Endothelial cell (in vitro differentiated cells): ENCODE measurements at regions not wholly inside any gene's neighbourhood (a gene's known extent, or its start where the extent isn't known, plus 50 kb on each side); places are given as distances from the start of the nearest gene placed in this dataset.

Experiments
- DNase-seq: peaks from one replicate; pipeline ENCODE4 v3.0.0; 2021; ENCODE audit warnings: low spot score
- H3K27ac Mint-ChIP-seq: one replicate; pipeline ENCODE4 v1.8.0; 2021; ENCODE audit warnings: mixed read lengths, inconsistent platforms; ENCODE audit not compliant: unreplicated experiment
- H3K27me3 Mint-ChIP-seq: one replicate; pipeline ENCODE4 v1.8.0; 2021; ENCODE audit warnings: mild to moderate bottlenecking, moderate library complexity, mixed read lengths, inconsistent platforms; ENCODE audit not compliant: unreplicated experiment
- H3K36me3 Mint-ChIP-seq: one replicate; pipeline ENCODE4 v1.8.0; 2021; ENCODE audit warnings: mild to moderate bottlenecking, low read depth, mixed read lengths, inconsistent platforms; ENCODE audit not compliant: unreplicated experiment
- H3K4me1 Mint-ChIP-seq: one replicate; pipeline ENCODE4 v1.8.0; 2021; ENCODE audit warnings: mild to moderate bottlenecking, mixed read lengths, inconsistent platforms; ENCODE audit not compliant: unreplicated experiment
- H3K4me3 Mint-ChIP-seq: one replicate; pipeline ENCODE4 v1.8.0; 2021; ENCODE audit warnings: mild to moderate bottlenecking, mixed read lengths, inconsistent platforms; ENCODE audit not compliant: unreplicated experiment
- H3K9me3 Mint-ChIP-seq: one replicate; pipeline ENCODE4 v1.8.0; 2021; ENCODE audit warnings: mixed read lengths, inconsistent platforms; ENCODE audit not compliant: unreplicated experiment
- CTCF ChIP-seq: fragments of 200-600 bp; sonication (generic); IDR thresholded peaks from one replicate; pipeline ENCODE4 v1.5.0; 2021; ENCODE audit warnings: antibody characterized with exemption; ENCODE audit not compliant: unreplicated experiment

GRCh38 chr7:131210618-131211017 lies 117.1 kb upstream of the MKLN1 start:
- Mint-ChIP-seq H3K27ac (no peak overlapping the region), H3K9me3 (no peaks in the 10 kb centered on the region), H3K27me3 (no peaks in the 10 kb centered on the region), H3K4me1 (no peaks in the 10 kb centered on the region), H3K36me3 (no peaks in the 10 kb centered on the region), H3K4me3 (no peak overlapping the region)
- TF ChIP-seq CTCF: no peak
- no peak for DNase-seq

- no peaks in the 10 kb centered on the region for H3K9me3 Mint-ChIP-seq
- no peaks in the 10 kb centered on the region for H3K4me1 Mint-ChIP-seq
- no peaks in the 10 kb centered on the region for H3K27me3 Mint-ChIP-seq
- DNase-seq: no peak
- TF ChIP-seq CTCF: no peak
- H3K36me3 Mint-ChIP-seq: no peaks in the 10 kb centered on the region
- no peak overlapping the region for H3K27ac Mint-ChIP-seq
- H3K4me3 Mint-ChIP-seq: no peak overlapping the region
Observed at GRCh38 chr7:131211500-131211899, 116.2 kb upstream of the MKLN1 start.

- H3K4me1 Mint-ChIP-seq: no peaks in the 10 kb centered on the region
- no peaks in the 10 kb centered on the region for H3K27me3 Mint-ChIP-seq
- H3K4me3 Mint-ChIP-seq: no peak overlapping the region
- no peaks in the 10 kb centered on the region for H3K36me3 Mint-ChIP-seq
- no peak for TF ChIP-seq CTCF
- DNase-seq: peak; percentile 36
- H3K9me3 Mint-ChIP-seq: no peaks in the 10 kb centered on the region
- H3K27ac Mint-ChIP-seq: no peak overlapping the region
Observed at GRCh38 chr7:131212114-131212513, 115.6 kb upstream of the MKLN1 start.

- peaks cover 3% of the 10 kb centered on the region for H3K4me1 Mint-ChIP-seq
- no peaks in the 10 kb centered on the region for H3K9me3 Mint-ChIP-seq
- peaks cover 3% of the 10 kb centered on the region for H3K27me3 Mint-ChIP-seq
- TF ChIP-seq CTCF: no peak
- no peak for DNase-seq
- no peaks in the 10 kb centered on the region for H3K36me3 Mint-ChIP-seq
- no peak overlapping the region for H3K4me3 Mint-ChIP-seq
- H3K27ac Mint-ChIP-seq: no peak overlapping the region
Observed at GRCh38 chr7:131218727-131219128, 108.9 kb upstream of the MKLN1 start.

GRCh38 chr7:131219312-131220041 lies 108.2 kb upstream of the MKLN1 start:
- no peak for TF ChIP-seq CTCF
- Mint-ChIP-seq H3K27ac (no peak overlapping the region), H3K27me3 (peaks cover 3% of the 10 kb centered on the region), H3K9me3 (no peaks in the 10 kb centered on the region), H3K4me1 (peaks cover 3% of the 10 kb centered on the region), H3K4me3 (no peak overlapping the region), H3K36me3 (no peaks in the 10 kb centered on the region)
- DNase-seq: no peak
